H9 (cell line): ENCODE measurements at regions not wholly inside any gene's neighbourhood (a gene's known extent, or its start where the extent isn't known, plus 50 kb on each side); places are given as distances from the start of the nearest gene placed in this dataset.

ENCODE experiments used
- DNase-seq: peaks from one replicate; pipeline ENCODE4 v3.0.0-alpha.2; 2017
- H2AFZ ChIP-seq: one replicate; pipeline ENCODE4 v1.6.1; 2013; ENCODE audit warnings: mild to moderate bottlenecking, low read length, control low read depth, moderate library complexity
- H2AK5ac ChIP-seq: 2 replicates; pipeline ENCODE4 v1.6.1; 2013; ENCODE audit warnings: low read length, control low read depth, mixed read lengths; ENCODE audit not compliant: insufficient read length
- H2BK120ac ChIP-seq: one replicate; pipeline ENCODE4 v1.6.1; 2013; ENCODE audit warnings: low read depth, mild to moderate bottlenecking, low read length, control low read depth, inconsistent platforms; ENCODE audit not compliant: poor library complexity, severe bottlenecking
- H2BK12ac ChIP-seq: 2 replicates; pipeline ENCODE4 v1.6.1; 2013; ENCODE audit warnings: low read length, control low read depth, mixed read lengths, low read depth; ENCODE audit not compliant: insufficient read length
- H2BK15ac ChIP-seq: 2 replicates; pipeline ENCODE4 v1.6.1; 2013; ENCODE audit warnings: low read depth, low read length, control low read depth
- H2BK20ac ChIP-seq: one replicate; pipeline ENCODE4 v1.6.1; 2013; ENCODE audit warnings: low read depth, mild to moderate bottlenecking, low read length, control low read depth, inconsistent platforms; ENCODE audit not compliant: poor library complexity, severe bottlenecking
- H2BK5ac ChIP-seq: 2 replicates; pipeline ENCODE4 v1.6.1; 2013; ENCODE audit warnings: low read length, control low read depth, mixed read lengths; ENCODE audit not compliant: insufficient read length
- H3K14ac ChIP-seq: 2 replicates; pipeline ENCODE4 v1.6.1; 2013; ENCODE audit warnings: low read length, control low read depth; ENCODE audit not compliant: insufficient read depth
- H3K18ac ChIP-seq: 2 replicates; pipeline ENCODE4 v1.6.1; 2013; ENCODE audit warnings: low read depth, mild to moderate bottlenecking, mixed read lengths, low read length, control low read depth; ENCODE audit not compliant: insufficient read length
- H3K23ac ChIP-seq: 2 replicates; pipeline ENCODE4 v1.6.1; 2013; ENCODE audit warnings: low read length, control low read depth, mixed read lengths, low read depth; ENCODE audit not compliant: insufficient read length
- H3K23me2 ChIP-seq: 2 replicates; pipeline ENCODE4 v1.6.1; 2013; ENCODE audit warnings: low read depth, mild to moderate bottlenecking, mixed read lengths, low read length, control low read depth; ENCODE audit not compliant: insufficient read length, poor library complexity, severe bottlenecking
- H3K27ac ChIP-seq: 2 replicates; pipeline ENCODE4 v1.5.1; 2013; ENCODE audit warnings: low read length, control low read depth, mixed read lengths, low read depth; ENCODE audit not compliant: insufficient read length
- H3K27me3 ChIP-seq: 2 replicates; pipeline ENCODE4 v1.6.1; 2013; ENCODE audit warnings: low read length, control low read depth, inconsistent platforms; ENCODE audit not compliant: insufficient read depth
- H3K4ac ChIP-seq: 2 replicates; pipeline ENCODE4 v1.6.1; 2013; ENCODE audit warnings: low read depth, mild to moderate bottlenecking, control low read depth, inconsistent platforms, low read length, moderate library complexity
- H3K4me1 ChIP-seq: 2 replicates; pipeline ENCODE4 v1.6.1; 2013; ENCODE audit warnings: low read length, control low read depth, inconsistent platforms; ENCODE audit not compliant: insufficient read depth
- H3K4me2 ChIP-seq: 2 replicates; pipeline ENCODE4 v1.6.1; 2013; ENCODE audit warnings: low read length, control low read depth, mixed read lengths; ENCODE audit not compliant: insufficient read length, insufficient read depth
- H3K56ac ChIP-seq: 2 replicates; pipeline ENCODE4 v1.6.1; 2013; ENCODE audit warnings: low read depth, mild to moderate bottlenecking, mixed read lengths, low read length, control low read depth; ENCODE audit not compliant: insufficient read length
- H3K79me1 ChIP-seq: 2 replicates; pipeline ENCODE4 v1.6.1; 2013; ENCODE audit warnings: low read depth, mild to moderate bottlenecking, moderate library complexity, low read length, control low read depth, inconsistent platforms; ENCODE audit not compliant: insufficient read depth, poor library complexity, severe bottlenecking
- H3K79me2 ChIP-seq: 2 replicates; pipeline ENCODE4 v1.6.1; 2013; ENCODE audit warnings: low read length, control low read depth, inconsistent platforms; ENCODE audit not compliant: insufficient read depth
- H3K9ac ChIP-seq: 2 replicates; pipeline ENCODE4 v1.6.1; 2013; ENCODE audit warnings: low read length, control low read depth, mixed read lengths; ENCODE audit not compliant: insufficient read length; ENCODE audit errors: extremely low read depth
- H3K9me3 ChIP-seq: one replicate; pipeline ENCODE4 v1.6.1; 2013; ENCODE audit warnings: low read depth, low read length, inconsistent platforms; ENCODE audit not compliant: control insufficient read depth
- H3T11ph ChIP-seq: one replicate; pipeline ENCODE4 v1.6.1; 2013; ENCODE audit warnings: mild to moderate bottlenecking, low read length, control low read depth, inconsistent platforms
- H4K20me1 ChIP-seq: one replicate; pipeline ENCODE4 v1.6.1; 2013; ENCODE audit not compliant: control insufficient read depth, insufficient read length, insufficient read depth
- H4K5ac ChIP-seq: 2 replicates; pipeline ENCODE4 v1.6.1; 2013; ENCODE audit warnings: low read depth, mild to moderate bottlenecking, mixed read lengths, low read length, control low read depth; ENCODE audit not compliant: insufficient read length
- H4K8ac ChIP-seq: replicated peaks from 2 replicates; pipeline ENCODE4 v1.6.1; 2013; ENCODE audit warnings: low read length, control low read depth, mixed read lengths, low read depth; ENCODE audit not compliant: insufficient read length
- H4K91ac ChIP-seq: 2 replicates; pipeline ENCODE4 v1.6.1; 2013; ENCODE audit warnings: low read depth, mild to moderate bottlenecking, moderate library complexity, mixed read lengths, low read length, control low read depth; ENCODE audit not compliant: insufficient read length
- H3K27ac Mint-ChIP-seq, 3 experiments: 2 replicates in 2 of 3; 3 replicates in 1 of 3; pipeline ENCODE4 v1.8.0; 2020 to 2021; ENCODE audit warnings: mixed read lengths in 3 of 3, mild to moderate bottlenecking in 1 of 3, moderate library complexity in 1 of 3
- H3K27me3 Mint-ChIP-seq: 2 replicates; pipeline ENCODE4 v1.8.0; 2021; ENCODE audit warnings: low read depth, mild to moderate bottlenecking, moderate library complexity, mixed read lengths
- H3K36me3 Mint-ChIP-seq, 3 experiments: 2 replicates in 2 of 3; 3 replicates in 1 of 3; pipeline ENCODE4 v1.8.0; 2020 to 2021; ENCODE audit warnings: low read depth in 3 of 3, mixed read lengths in 3 of 3; ENCODE audit not compliant: insufficient read depth in 1 of 3
- H3K4me1 Mint-ChIP-seq, 2 experiments: 2 replicates each; pipeline ENCODE4 v1.8.0; 2020; ENCODE audit warnings: mixed read lengths in 2 of 2
- H3K4me3 Mint-ChIP-seq, 2 experiments: 2 replicates in 1 of 2; 3 replicates in 1 of 2; pipeline ENCODE4 v1.8.0; 2020 to 2021; ENCODE audit warnings: mild to moderate bottlenecking in 2 of 2, mixed read lengths in 2 of 2, moderate library complexity in 1 of 2
- H3K9me3 Mint-ChIP-seq, 2 experiments: 2 replicates in 1 of 2; 3 replicates in 1 of 2; pipeline ENCODE4 v1.8.0; 2020; ENCODE audit warnings: mild to moderate bottlenecking in 2 of 2, mixed read lengths in 2 of 2, moderate library complexity in 1 of 2
- CTCF ChIP-seq: fragments of 200-600 bp; sonication (generic); conservative IDR thresholded peaks from 3 replicates; pipeline ENCODE4 v1.8.0; 2021; ENCODE audit warnings: antibody characterized with exemption, mild to moderate bottlenecking
- WGBS: extraction: QIAGEN DNeasy Blood & Tissue Kit; methylation state at CpG from one replicate; pipeline ENCODE4 v1.1.7; 2013; ENCODE audit warnings: missing lambda C conversion rate, low lambda C conversion rate, mixed read lengths; ENCODE audit not compliant: insufficient read length; ENCODE audit errors: extremely low coverage; 5-methylcytosine and 5-hydroxymethylcytosine counted together

- H3K9ac ChIP-seq, result no peak overlapping the region
- H3T11ph ChIP-seq, result no peak overlapping the region
- no peak overlapping the region for H3K56ac ChIP-seq
- no peak overlapping the region for H2BK12ac ChIP-seq
- H2BK20ac ChIP-seq, result no peak overlapping the region
- no peak overlapping the region for H2BK15ac ChIP-seq
- DNase-seq, result no peak
- H3K79me1 ChIP-seq, result no peaks in the 10 kb centered on the region
- H3K4me1 ChIP-seq, result peaks cover 4% of the 10 kb centered on the region; the same call in 1 of the 2 replicates
- H3K9me3 ChIP-seq, result no peaks in the 10 kb centered on the region
- H3K27ac ChIP-seq, result no peak overlapping the region
- H3K27me3 ChIP-seq, result no peaks in the 10 kb centered on the region
- H2AK5ac ChIP-seq, result no peak overlapping the region
- no peaks in the 10 kb centered on the region for H3K79me2 ChIP-seq
- H3K4me2 ChIP-seq, result no peak overlapping the region
- no peak overlapping the region for H3K14ac ChIP-seq
- TF ChIP-seq CTCF, result no peak
- Mint-ChIP-seq H3K36me3 (no peaks in the 10 kb centered on the region), H3K27me3 (no peaks in the 10 kb centered on the region), H3K9me3 (no peaks in the 10 kb centered on the region), H3K4me3 (no peak overlapping the region), H3K27ac (no peak overlapping the region), H3K4me1 (peaks cover 17 to 19% of the 10 kb centered on the region in 2 experiments)
- no peak overlapping the region for H2BK5ac ChIP-seq
- no peak overlapping the region for H4K8ac ChIP-seq
- no peaks in the 10 kb centered on the region for H4K20me1 ChIP-seq
- no CpG with 5 or more reads among the region's 12 CpGs for WGBS
- no peak overlapping the region for H2AFZ ChIP-seq
- no peak overlapping the region for H4K91ac ChIP-seq
- no peak overlapping the region for H2BK120ac ChIP-seq
- H3K4ac ChIP-seq, result no peak overlapping the region
- no peak overlapping the region for H3K23ac ChIP-seq
- no peak overlapping the region for H3K18ac ChIP-seq
- no peak overlapping the region for H4K5ac ChIP-seq
- no peaks in the 10 kb centered on the region for H3K23me2 ChIP-seq
Measured at GRCh38 chr10:105969884-105970377, 1194.6 kb downstream of the SORCS1 start.
